Left hindlimb (tissue), 1 donor: ENCODE measurements at regions not wholly inside any gene's neighbourhood (a gene's known extent, or its start where the extent isn't known, plus 50 kb on each side); places are given as distances from the start of the nearest gene placed in this dataset.
"Not testable (repeated sequence)": the region's sequence is repeated elsewhere in the genome, so short reads cannot be mapped to it uniquely, and the experiment has no call there.

Experiments used
- DNase-seq: peaks from one replicate; pipeline ENCODE4 v3.0.0-alpha.2; 2018

- DNase-seq = peak; percentile 40
These were observed 613.5 kb downstream of the IQCM start for GRCh38 chr4:149202117-149202516.

GRCh38 chr4:149199594-149199993, 616.0 kb downstream of the IQCM start:
- DNase-seq = no peak

- DNase-seq = no peak
These were observed 621.6 kb downstream of the IQCM start for GRCh38 chr4:149194061-149194460.

GRCh38 chr4:149187726-149188125, 627.9 kb downstream of the IQCM start:
- DNase-seq = no peak

GRCh38 chr4:149183638-149184037, 632.0 kb downstream of the IQCM start:
- no peak for DNase-seq

- DNase-seq = not testable (repeated sequence)
These were observed 634.2 kb downstream of the IQCM start for GRCh38 chr4:149181459-149181858.

- no peak for DNase-seq
These were observed 639.6 kb downstream of the IQCM start for GRCh38 chr4:149176039-149176438.

- DNase-seq = no peak
These were observed 640.1 kb downstream of the IQCM start for GRCh38 chr4:149175549-149175948.

- DNase-seq = no peak
These were observed 642.2 kb downstream of the IQCM start for GRCh38 chr4:149173241-149174013.

- no peak for DNase-seq
These were observed 647.0 kb downstream of the IQCM start for GRCh38 chr4:149168645-149169044.

- DNase-seq = no peak
These were observed 648.8 kb downstream of the IQCM start for GRCh38 chr4:149166876-149167275.

GRCh38 chr4:149166365-149166764, 649.3 kb downstream of the IQCM start:
- no peak for DNase-seq

- no peak for DNase-seq
These were observed 651.4 kb downstream of the IQCM start for GRCh38 chr4:149164282-149164681.

GRCh38 chr4:149161247-149161646, 654.4 kb downstream of the IQCM start:
- DNase-seq = no peak

- no peak for DNase-seq
These were observed 655.3 kb downstream of the IQCM start for GRCh38 chr4:149160370-149160769.

GRCh38 chr4:149158817-149159216, 656.8 kb downstream of the IQCM start:
- DNase-seq = no peak

GRCh38 chr4:149145803-149146202, 669.8 kb downstream of the IQCM start:
- no peak for DNase-seq

GRCh38 chr4:149144060-149144459, 671.6 kb downstream of the IQCM start:
- DNase-seq = no peak

- DNase-seq = no peak
These were observed 674.3 kb downstream of the IQCM start for GRCh38 chr4:149141391-149141790.

- DNase-seq = no peak
These were observed 674.8 kb downstream of the IQCM start for GRCh38 chr4:149140841-149141240.

GRCh38 chr4:149136951-149137620, 678.6 kb downstream of the IQCM start:
- peak; percentile 75 for DNase-seq

- no peak for DNase-seq
These were observed 680.6 kb downstream of the IQCM start for GRCh38 chr4:149135062-149135461.

- no peak for DNase-seq
These were observed 678.8 kb upstream of the NR3C2 start for GRCh38 chr4:149121023-149121404.

GRCh38 chr4:149120331-149121022, 678.3 kb upstream of the NR3C2 start:
- DNase-seq = no peak
